Uterus (tissue), 2 donors: ENCODE measurements at regions not wholly inside any gene's neighbourhood (a gene's known extent, or its start where the extent isn't known, plus 50 kb on each side); places are given as distances from the start of the nearest gene placed in this dataset.

Experiments used
- CTCF ChIP-seq, 4 experiments: fragments of 200-600 bp in 2 of 4; fragments of 450-650 bp in 2 of 4; sonication (generic) in 2 of 4; IDR thresholded peaks; one replicate each; pipeline ENCODE4 v1.5.1; 2016 to 2019; ENCODE audit warnings: antibody characterized with exemption in 4 of 4, mild to moderate bottlenecking in 2 of 4, moderate library complexity in 1 of 4
- POLR2A ChIP-seq, 2 donors: fragments of 450-650 bp; IDR thresholded peaks; one replicate each; pipeline ENCODE4 v1.6.1; 2016; ENCODE audit warnings: antibody characterized with exemption in 2 of 2, mild to moderate bottlenecking in 1 of 2, moderate library complexity in 1 of 2

GRCh38 chr9:75238311-75238976 is 150.1 kb downstream of the OSTF1 start:
- TF ChIP-seq CTCF (IDR thresholded peaks at IDR 0.05): peak in 3 of 4 experiments; percentile 5 to 32 (median 25)
- no peak for TF ChIP-seq POLR2A (IDR thresholded peaks at IDR 0.05)
